ENCODE measurements at regions not wholly inside any gene's neighbourhood (a gene's known extent, or its start where the extent isn't known, plus 50 kb on each side); places are given as distances from the start of the nearest gene placed in this dataset.

DNA sequence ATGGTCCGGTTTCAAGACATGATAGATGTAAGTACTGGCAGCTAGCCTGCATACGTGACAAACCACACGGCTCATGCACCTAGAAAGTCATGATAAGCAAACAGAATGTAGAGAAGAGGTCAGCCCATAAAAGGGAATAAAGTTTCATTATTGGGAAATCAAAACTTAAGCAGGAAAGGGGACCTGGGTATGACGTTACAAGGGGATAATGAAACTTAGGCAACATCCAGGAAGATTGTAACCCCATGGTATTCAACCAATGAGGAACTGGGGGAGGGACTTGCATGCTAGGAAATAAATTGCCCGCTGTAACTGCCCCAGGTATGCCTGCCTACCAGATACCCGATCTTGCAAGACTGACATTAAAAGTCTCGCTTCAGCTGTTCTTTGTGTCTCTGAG, 1679.0 kb downstream of the SUCLG1 start:
- no peak for TF ChIP-seq EZH2phosphoT487 (IDR thresholded peaks at IDR 0.05; ENCODE audit: insufficient read depth, low read depth)
- TF ChIP-seq EZH2 (IDR thresholded peaks at IDR 0.05; ENCODE audit: insufficient read depth, poor library complexity, severe bottlenecking) = no peak

All from GM23248 (cell line).